Activated CD4-positive, alpha-beta T cell treated with anti-CD3 and anti-CD28 coated beads, Interleukin-2, amount 50 U/mL, for 48 hours (primary cell): ENCODE measurements at regions not wholly inside any gene's neighbourhood (a gene's known extent, or its start where the extent isn't known, plus 50 kb on each side); places are given as distances from the start of the nearest gene placed in this dataset.
A peak's percentile ranks its signal among the peaks of the same experiment; 100 is the strongest.
"Not testable (repeated sequence)": the region's sequence is repeated elsewhere in the genome, so short reads cannot be mapped to it uniquely, and the experiment has no call there.

Source experiments
- DNase-seq, 2 experiments: peaks; one replicate each; pipeline ENCODE4 v3.0.0-alpha.2; 2020

- no peak for DNase-seq
Measured at GRCh38 chr1:229018674-229019295, 252.1 kb upstream of the RAB4A start.

- no peak for DNase-seq
Measured at GRCh38 chr1:229019663-229020271, 251.1 kb upstream of the RAB4A start.

DNA sequence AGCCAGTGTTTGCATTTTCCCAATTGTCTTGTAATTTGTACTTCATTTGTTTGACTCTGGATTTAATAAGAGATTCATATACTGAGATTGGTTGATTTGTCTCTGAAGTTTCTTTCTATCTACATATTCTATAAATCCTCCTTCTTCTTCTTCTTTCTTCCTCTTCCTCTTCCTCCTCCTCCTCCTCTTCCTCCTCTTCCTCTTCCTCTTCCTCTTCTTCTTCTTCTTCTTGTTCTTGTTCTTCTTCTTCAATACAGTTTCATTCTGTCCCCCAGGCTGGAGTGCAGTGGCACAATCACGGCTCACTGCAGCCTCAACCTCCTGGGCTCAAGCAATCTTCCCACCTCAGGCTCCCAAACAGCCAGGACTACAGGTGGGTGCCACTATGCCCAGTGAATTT lies 249.9 kb upstream of the RAB4A start:
- not testable (repeated sequence) for DNase-seq

- no peak for DNase-seq
Measured at GRCh38 chr1:229022595-229023333, 248.1 kb upstream of the RAB4A start.

- DNase-seq: no peak
Measured at GRCh38 chr1:229023651-229024300, 247.1 kb upstream of the RAB4A start.

DNA sequence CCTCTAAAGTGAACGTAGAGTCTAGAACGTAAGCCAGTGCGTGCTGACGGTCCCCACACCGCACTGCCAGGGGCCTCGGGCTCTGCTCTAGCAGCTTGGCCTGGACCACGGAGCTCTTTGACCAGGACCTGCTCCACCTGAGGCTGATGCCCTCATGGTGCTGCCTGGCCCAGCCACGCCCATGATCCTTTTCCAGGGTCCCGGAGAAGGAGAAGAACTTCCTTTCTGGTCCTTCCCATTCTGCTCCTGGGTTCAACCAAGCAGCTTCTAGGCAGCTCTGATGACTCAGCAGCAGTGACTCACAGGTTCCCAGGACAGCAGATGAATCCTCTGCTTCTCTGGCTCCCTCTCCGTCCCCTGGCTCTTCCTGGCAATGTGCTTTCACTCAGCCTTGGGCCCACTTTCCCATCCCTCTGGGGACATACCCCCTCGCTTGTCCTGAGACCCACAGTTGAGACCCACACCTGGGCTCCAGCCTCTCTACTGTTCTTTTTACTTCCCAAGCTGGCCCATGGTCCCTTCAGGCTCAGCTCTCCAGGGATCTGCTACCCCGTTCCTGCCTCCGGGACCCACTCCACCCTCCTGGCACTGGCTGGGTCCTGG lies 246.3 kb upstream of the RAB4A start:
- peak; percentile 28 to 36 for DNase-seq

DNA sequence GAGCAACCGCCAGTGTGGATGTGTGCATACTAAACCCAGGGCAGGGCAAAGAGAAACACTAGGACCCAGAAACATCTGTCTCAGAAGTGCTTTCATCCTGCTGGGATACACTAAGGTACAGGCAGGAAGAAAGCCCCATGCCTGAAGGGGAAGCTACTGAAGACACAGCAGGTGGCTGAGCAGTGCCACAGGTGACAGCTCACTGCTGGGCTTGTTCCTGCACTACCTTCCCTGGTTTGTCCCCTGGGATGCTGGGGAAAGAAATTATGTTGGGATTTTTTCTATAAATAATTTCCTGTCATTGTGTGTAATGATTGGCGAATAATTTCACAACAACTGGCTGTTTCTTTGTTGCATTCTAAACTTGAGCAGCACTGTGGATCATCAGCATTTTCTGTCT lies 245.3 kb upstream of the RAB4A start:
- DNase-seq: no peak

DNA sequence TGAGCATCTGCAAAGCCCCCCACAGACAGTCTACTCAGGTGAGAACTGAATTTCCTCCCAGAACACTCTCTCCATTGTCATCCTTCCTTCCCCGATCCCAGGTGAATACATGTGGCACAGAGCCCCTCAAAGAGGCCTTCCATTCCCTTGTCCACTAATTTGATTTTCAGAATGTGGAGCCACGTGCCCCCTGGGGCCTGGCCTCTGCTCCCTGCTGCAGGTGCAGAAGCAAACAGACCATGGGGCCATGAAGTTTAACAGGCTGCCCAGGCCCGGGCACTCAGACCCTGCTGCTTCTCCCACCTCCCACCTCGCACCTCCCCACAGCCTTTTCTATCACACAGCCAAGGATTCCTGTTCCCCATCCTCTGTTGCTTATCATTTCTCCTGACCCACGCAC lies 243.8 kb upstream of the RAB4A start:
- DNase-seq: no peak

- peak; percentile 11 to 26 for DNase-seq
Measured at GRCh38 chr1:229027622-229028182, 243.2 kb upstream of the RAB4A start.

GRCh38 chr1:229028544-229028943 lies 242.4 kb upstream of the RAB4A start:
- DNase-seq: no peak

GRCh38 chr1:229028987-229029878 lies 241.7 kb upstream of the RAB4A start:
- no peak for DNase-seq

DNA sequence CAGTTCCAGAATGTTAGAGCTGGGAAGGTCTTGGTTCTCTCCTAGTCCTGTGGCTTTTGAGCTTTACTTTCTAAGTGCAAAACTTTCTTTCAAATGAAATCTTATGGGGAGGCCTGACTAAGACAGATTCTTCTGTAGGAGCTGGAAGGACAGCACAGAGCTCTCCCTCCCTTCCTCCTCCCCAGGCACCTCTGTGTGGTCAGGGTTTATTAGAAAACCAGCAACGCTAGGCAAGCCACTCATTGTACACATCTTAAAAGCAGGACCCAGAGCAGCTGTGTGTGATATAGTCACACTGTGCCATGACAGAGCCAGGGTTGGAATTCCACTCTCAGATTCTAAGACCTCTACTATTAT lies 241.1 kb upstream of the RAB4A start:
- DNase-seq: no peak

DNA sequence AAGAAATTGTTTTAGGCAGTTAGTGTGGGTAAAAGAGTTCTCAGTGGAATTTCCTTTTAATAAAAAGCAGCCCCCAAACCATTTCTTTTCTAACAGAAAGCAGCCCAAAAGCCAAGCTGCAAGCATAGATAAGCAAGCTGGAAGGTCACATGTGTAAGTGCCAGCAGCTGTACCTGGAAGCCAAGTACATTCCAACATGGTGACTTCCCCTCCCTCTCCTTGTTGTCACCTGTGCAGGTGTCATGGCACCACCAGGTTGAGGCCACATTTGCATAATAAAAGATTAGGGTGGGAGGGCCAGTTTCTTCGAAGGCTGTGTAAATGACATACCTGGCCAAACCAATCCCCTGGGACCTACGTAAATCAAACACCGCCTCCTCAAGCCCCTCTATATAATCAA lies 240.3 kb upstream of the RAB4A start:
- DNase-seq: no peak

GRCh38 chr1:229031061-229031460 lies 239.8 kb upstream of the RAB4A start:
- DNase-seq: no peak

DNA sequence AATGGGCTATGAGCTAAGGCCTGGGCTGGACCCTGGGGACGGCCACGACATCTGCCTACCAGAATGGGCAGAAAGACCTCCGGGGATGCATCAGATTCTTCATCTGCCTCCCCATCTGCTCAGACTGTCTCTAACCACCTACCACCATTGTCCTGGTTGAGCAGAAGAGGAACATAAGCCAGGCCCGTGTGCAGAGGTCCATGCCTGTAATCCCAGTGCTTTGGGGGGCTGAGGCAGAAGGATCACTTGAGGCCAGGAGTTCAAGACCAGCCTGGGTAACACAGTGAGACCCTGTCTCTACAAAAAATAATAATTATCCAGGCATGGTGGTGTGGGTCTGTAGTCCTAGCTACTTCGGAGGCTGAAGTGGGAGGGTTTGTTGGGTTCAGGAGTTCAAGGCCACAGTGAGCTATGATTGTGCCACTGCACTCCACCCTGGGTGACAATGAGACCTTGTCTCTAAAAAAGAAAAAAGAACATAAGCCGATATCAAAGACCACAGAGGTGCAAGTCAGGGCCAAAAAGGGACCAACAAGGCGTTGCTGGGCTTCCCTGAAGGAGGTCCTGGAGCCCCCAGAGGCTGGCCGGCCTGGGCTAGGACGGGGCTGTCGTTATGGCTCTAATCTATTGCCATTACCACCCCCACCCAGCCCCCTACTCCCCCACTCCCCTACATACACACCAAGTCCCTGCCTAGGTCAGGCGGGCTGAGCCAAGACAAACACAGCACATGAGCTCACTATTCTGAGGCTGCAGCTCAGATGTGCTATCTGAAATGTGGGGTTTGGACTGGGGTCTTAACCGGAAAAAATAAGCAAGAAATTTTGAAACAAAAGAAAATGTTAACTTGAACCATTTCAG lies 239.2 kb upstream of the RAB4A start:
- no peak for DNase-seq

- DNase-seq: no peak
Measured at GRCh38 chr1:229032375-229032774, 238.5 kb upstream of the RAB4A start.

GRCh38 chr1:229033480-229033879 lies 237.4 kb upstream of the RAB4A start:
- no peak for DNase-seq

GRCh38 chr1:229034342-229034741 lies 236.6 kb upstream of the RAB4A start:
- no peak for DNase-seq

DNA sequence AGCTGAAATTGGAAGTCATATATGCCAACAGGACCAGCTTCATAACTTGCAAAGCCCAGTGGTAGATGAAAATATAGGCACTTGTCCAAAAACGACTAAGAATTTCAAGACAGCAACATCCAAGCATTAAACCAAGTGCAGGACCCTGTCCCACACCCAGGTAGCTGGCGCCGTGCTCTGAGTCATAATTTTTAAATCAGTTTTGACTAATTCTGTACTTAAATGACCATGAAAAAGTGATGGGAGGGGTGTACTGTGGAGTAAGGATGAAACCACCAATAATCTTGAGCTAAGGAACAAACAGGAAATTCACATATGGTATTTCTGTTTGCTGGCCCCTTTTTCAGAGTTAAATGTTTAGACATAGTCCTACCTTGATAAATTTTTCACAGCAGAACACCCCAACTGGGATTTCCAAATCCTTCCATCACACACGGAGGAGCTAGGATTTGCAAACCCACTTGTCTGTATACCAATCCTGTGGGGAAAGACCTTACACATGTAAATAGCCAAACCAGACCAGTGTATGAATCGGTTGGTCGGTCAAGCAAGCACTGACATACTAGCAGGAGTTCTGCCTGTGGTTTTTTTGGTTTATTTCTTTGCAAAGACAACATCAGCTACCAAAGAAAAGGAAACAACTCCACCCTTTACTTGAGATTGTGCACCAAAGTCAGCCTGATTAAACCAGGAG lies 235.7 kb upstream of the RAB4A start:
- DNase-seq: no peak

DNA sequence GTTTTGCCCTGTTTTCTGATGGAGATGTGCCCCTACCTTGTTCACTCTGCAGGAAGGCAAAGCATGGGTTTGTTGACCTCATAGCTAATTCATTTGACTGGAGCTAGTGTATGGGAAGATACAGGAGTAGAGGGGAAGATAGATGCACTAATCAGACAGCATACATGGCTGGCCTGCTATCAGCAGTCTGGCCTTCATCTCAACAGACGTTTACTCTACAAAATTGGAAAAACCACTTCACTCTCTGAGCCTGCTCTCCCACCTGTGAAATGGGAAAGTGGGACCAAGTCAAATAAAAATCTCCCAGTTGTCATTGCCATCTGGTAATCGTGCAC lies 235.2 kb upstream of the RAB4A start:
- no peak for DNase-seq
